Gastrocnemius medialis (tissue), 4 donors: ENCODE measurements at regions not wholly inside any gene's neighbourhood (a gene's known extent, or its start where the extent isn't known, plus 50 kb on each side); places are given as distances from the start of the nearest gene placed in this dataset.

Experiments used
- ATAC-seq, 2 donors: fragments of 150-250 bp; one replicate each; pipeline ENCODE4 v1.9.1; 2016
- DNase-seq, 2 donors: peaks; one replicate each; pipeline ENCODE4 v3.0.0-alpha.2; 2019
- H3K27ac ChIP-seq, 4 donors: fragments of 200-600 bp; sonication (generic); 1 replicate in 1 of 4; 2 replicates in 3 of 4; pipeline ENCODE4 v1.5.1; 2016 to 2018; ENCODE audit warnings: mild to moderate bottlenecking in 2 of 4, moderate library complexity in 1 of 4
- H3K27me3 ChIP-seq, 3 donors: fragments of 200-600 bp; sonication (generic) in 2 of 3; 1 replicate in 1 of 3; 2 replicates in 2 of 3; pipeline versions ENCODE4 v1.5.1 to v1.6.0; 2016 to 2019; ENCODE audit warnings: mild to moderate bottlenecking in 1 of 3, moderate library complexity in 1 of 3
- H3K36me3 ChIP-seq, 2 donors: fragments of 200-600 bp; sonication (generic) in 1 of 2; one replicate each; pipeline ENCODE4 v1.5.1; 2017 to 2018
- H3K4me1 ChIP-seq, 2 donors: fragments of 200-600 bp; sonication (generic) in 1 of 2; one replicate each; pipeline ENCODE4 v1.5.1; 2016 to 2017; ENCODE audit warnings: mild to moderate bottlenecking in 2 of 2
- H3K4me3 ChIP-seq, 4 donors: fragments of 200-600 bp; sonication (generic) in 3 of 4; 1 replicate in 1 of 4; 2 replicates in 3 of 4; pipeline ENCODE4 v1.5.1; 2016 to 2019; ENCODE audit warnings: mild to moderate bottlenecking in 2 of 4
- H3K9me3 ChIP-seq, 3 donors: fragments of 200-600 bp; sonication (generic) in 2 of 3; 1 replicate in 1 of 3; 2 replicates in 2 of 3; pipeline ENCODE4 v1.5.1; 2016 to 2019
- CTCF ChIP-seq, 5 experiments: fragments of 450-650 bp in 3 of 5; fragments of 200-600 bp in 2 of 5; sonication (generic) in 2 of 5; IDR thresholded peaks in 4 of 5; conservative IDR thresholded peaks in 1 of 5; 1 replicate in 4 of 5; 2 replicates in 1 of 5; pipeline ENCODE4 v1.5.1; 2016 to 2019; ENCODE audit warnings: antibody characterized with exemption in 5 of 5, mild to moderate bottlenecking in 3 of 5, moderate library complexity in 3 of 5
- POLR2A ChIP-seq, 2 donors: fragments of 450-650 bp; IDR thresholded peaks; one replicate each; pipeline ENCODE4 v1.6.1; 2017; ENCODE audit warnings: antibody characterized with exemption in 2 of 2, mild to moderate bottlenecking in 2 of 2, moderate library complexity in 2 of 2
- in situ Hi-C, 4 donors: fragments of 200-750 bp; cut with MboI; loops; one replicate each; pipeline versions ENCODE4 v1.15.0 to v1.8.0; 2017; ENCODE audit warnings: low sequenced_read_pairs in 4 of 4
- intact Hi-C: fragments of 100-400 bp; cut with DNase I; formaldehyde crosslinking; loops from one replicate; pipeline ENCODE4 v1.15.1; 2023; ENCODE audit warnings: low total_unique reads

- ATAC-seq, result no peak
- no peak for DNase-seq
- H3K4me1 ChIP-seq, result no peaks in the 10 kb centered on the region
- no peak overlapping the region for H3K4me3 ChIP-seq
- TF ChIP-seq CTCF (IDR thresholded peaks at IDR 0.05 in 4 of 5, conservative IDR thresholded peaks at IDR 0.05 in 1 of 5) (no peak), POLR2A (IDR thresholded peaks at IDR 0.05) (no peak)
- H3K36me3 ChIP-seq, result no peaks in the 10 kb centered on the region
- no peak overlapping the region for H3K27ac ChIP-seq
- intact Hi-C loops, result no loop called here
- no peaks in the 10 kb centered on the region for H3K9me3 ChIP-seq
- H3K27me3 ChIP-seq, result no peaks in the 10 kb centered on the region
- in situ Hi-C loops, result no loop called here
These were observed 131.9 kb upstream of the SYNDIG1 start for GRCh38 chr20:24337551-24337950.

GRCh38 chr20:24337069-24337468, 132.4 kb upstream of the SYNDIG1 start:
- intact Hi-C loops (no loop called here), in situ Hi-C loops (no loop called here)
- no peak overlapping the region for H3K4me3 ChIP-seq
- H3K4me1 ChIP-seq, result no peaks in the 10 kb centered on the region
- DNase-seq (no peak), ATAC-seq (no peak)
- no peak overlapping the region for H3K27ac ChIP-seq
- H3K27me3 ChIP-seq, result no peaks in the 10 kb centered on the region
- no peak for TF ChIP-seq CTCF (IDR thresholded peaks at IDR 0.05 in 4 of 5, conservative IDR thresholded peaks at IDR 0.05 in 1 of 5)
- TF ChIP-seq POLR2A (IDR thresholded peaks at IDR 0.05), result no peak
- no peaks in the 10 kb centered on the region for H3K36me3 ChIP-seq
- H3K9me3 ChIP-seq, result no peaks in the 10 kb centered on the region

- Histone ChIP-seq H3K27me3 (no peaks in the 10 kb centered on the region), H3K4me3 (no peak overlapping the region), H3K4me1 (no peaks in the 10 kb centered on the region), H3K27ac (no peak overlapping the region), H3K36me3 (no peaks in the 10 kb centered on the region), H3K9me3 (no peaks in the 10 kb centered on the region)
- in situ Hi-C loops, result no loop called here
- ATAC-seq (no peak), DNase-seq (no peak)
- TF ChIP-seq POLR2A (IDR thresholded peaks at IDR 0.05) (no peak), CTCF (IDR thresholded peaks at IDR 0.05 in 4 of 5, conservative IDR thresholded peaks at IDR 0.05 in 1 of 5) (no peak)
- intact Hi-C loops, result no loop called here
These were observed 134.6 kb upstream of the SYNDIG1 start for GRCh38 chr20:24334830-24335229.

- ATAC-seq (no peak), DNase-seq (no peak)
- no peak overlapping the region for H3K4me3 ChIP-seq
- H3K27me3 ChIP-seq, result no peaks in the 10 kb centered on the region
- intact Hi-C loops (no loop called here), in situ Hi-C loops (no loop called here)
- H3K9me3 ChIP-seq, result no peaks in the 10 kb centered on the region
- H3K27ac ChIP-seq, result no peak overlapping the region
- TF ChIP-seq POLR2A (IDR thresholded peaks at IDR 0.05), result no peak
- no peak for TF ChIP-seq CTCF (IDR thresholded peaks at IDR 0.05 in 4 of 5, conservative IDR thresholded peaks at IDR 0.05 in 1 of 5)
- H3K4me1 ChIP-seq, result no peaks in the 10 kb centered on the region
- H3K36me3 ChIP-seq, result no peaks in the 10 kb centered on the region
These were observed 136.5 kb upstream of the SYNDIG1 start for GRCh38 chr20:24332956-24333355.

- Histone ChIP-seq H3K27me3 (no peaks in the 10 kb centered on the region), H3K27ac (no peak overlapping the region), H3K36me3 (no peaks in the 10 kb centered on the region), H3K4me3 (no peak overlapping the region), H3K9me3 (no peaks in the 10 kb centered on the region), H3K4me1 (no peaks in the 10 kb centered on the region)
- DNase-seq (no peak), ATAC-seq (no peak)
- no peak for TF ChIP-seq POLR2A (IDR thresholded peaks at IDR 0.05)
- no peak for TF ChIP-seq CTCF (IDR thresholded peaks at IDR 0.05 in 4 of 5, conservative IDR thresholded peaks at IDR 0.05 in 1 of 5)
- in situ Hi-C loops, result no loop called here
- intact Hi-C loops, result no loop called here
These were observed 137.5 kb upstream of the SYNDIG1 start for GRCh38 chr20:24331939-24332338.
